K562 (cell line): ENCODE measurements at regions not wholly inside any gene's neighbourhood (a gene's known extent, or its start where the extent isn't known, plus 50 kb on each side); places are given as distances from the start of the nearest gene placed in this dataset.

Experiments
- ATAC-seq: fragments of 200-7000 bp; cut with Tn5 transposase; 3 replicates; pipeline ENCODE4 v1.9.1; 2020; ENCODE audit warnings: moderate library complexity
- BruUV-seq: library from RNA; stranded (reverse); fragments of 400-500 nt; replicated peaks from 2 replicates; lab custom pipeline; 2021; lab: Mats Ljungman, UMichigan
- CTCF ChIA-PET: fragments of 300-600 bp; formaldehyde crosslinking; extraction: SDS; loops from one replicate; lab custom pipeline; 2021; ENCODE audit warnings: low intra/inter-chr PET ratio; lab: Yijun Ruan, JAX
- POLR2A ChIA-PET: fragments of 300-600, 350-650 bp; sonication (Branson Sonifier 250); formaldehyde crosslinking; extraction: SDS; loops from one replicate; lab custom pipeline; 2021; ENCODE audit warnings: antibody characterized with exemption, inconsistent platforms; lab: Yijun Ruan, JAX
- DNase-seq, 4 experiments: peaks; one replicate each; pipeline versions ENCODE4 v3.0.0 to v3.0.0-alpha.2; 2011 to 2018; ENCODE audit warnings: low spot score in 3 of 4, mixed read lengths in 3 of 4; ENCODE audit errors: extremely low read depth in 1 of 4
- FAIRE-seq: peaks from 2 replicates; lab custom pipeline; 2011; peaks lifted over from hg19 to GRCh38; lab: Jason Lieb, UNC
- H2AFZ ChIP-seq: 2 replicates; pipeline ENCODE4 v1.6.0; 2011; ENCODE audit warnings: low read depth, low read length, control low read depth, inconsistent platforms
- H3K27ac ChIP-seq: fragments of 200-600 bp; 3 replicates; pipeline ENCODE4 v1.8.0; 2011; ENCODE audit warnings: low read depth, mild to moderate bottlenecking, control low read depth, inconsistent platforms, low read length, moderate library complexity, mixed read lengths; ENCODE audit errors: extremely low read depth
- H3K27me3 ChIP-seq, 2 experiments: fragments of 300-600 bp in 1 of 2; 2 replicates in 1 of 2; 3 replicates in 1 of 2; pipeline versions ENCODE4 v1.6.0 to v1.8.0; 2011; ENCODE audit warnings: inconsistent platforms in 2 of 2, low read length in 2 of 2, mild to moderate bottlenecking in 1 of 2, mixed read lengths in 1 of 2, moderate library complexity in 1 of 2; ENCODE audit not compliant: control insufficient read depth in 2 of 2, insufficient read depth in 2 of 2
- H3K36me3 ChIP-seq: fragments of 300-600 bp; 3 replicates; pipeline ENCODE4 v1.8.0; 2011; ENCODE audit warnings: mild to moderate bottlenecking, low read length, inconsistent platforms; ENCODE audit not compliant: control insufficient read depth, insufficient read depth
- H3K4me1 ChIP-seq, 2 experiments: fragments of 200-600 bp in 1 of 2; replicated peaks in 1 of 2; 2 replicates in 1 of 2; 3 replicates in 1 of 2; pipeline versions ENCODE4 v1.5.1 to v1.8.0; 2011; ENCODE audit warnings: inconsistent platforms in 2 of 2, low read length in 2 of 2, mild to moderate bottlenecking in 1 of 2, mixed read lengths in 1 of 2, moderate library complexity in 1 of 2; ENCODE audit not compliant: control insufficient read depth in 2 of 2, insufficient read depth in 2 of 2
- H3K4me2 ChIP-seq: 2 replicates; pipeline ENCODE4 v1.6.1; 2011; ENCODE audit warnings: low read length, control low read depth, inconsistent platforms, mixed read lengths; ENCODE audit not compliant: insufficient read depth
- H3K4me3 ChIP-seq: fragments of 200-600 bp; sonication (generic), shearing (Covaris generic); 2 replicates; pipeline ENCODE4 v1.5.1; 2016; ENCODE audit warnings: control low read depth, inconsistent platforms
- H3K79me2 ChIP-seq: fragments of 200-600 bp; 3 replicates; pipeline ENCODE4 v1.8.0; 2011; ENCODE audit warnings: low read length, inconsistent platforms; ENCODE audit not compliant: control insufficient read depth, insufficient read depth
- H3K9ac ChIP-seq, 2 experiments: 2 replicates each; pipeline versions ENCODE4 v1.6.0 to v1.6.1; 2011; ENCODE audit warnings: low read depth in 2 of 2, low read length in 2 of 2, control low read depth in 1 of 2, inconsistent platforms in 1 of 2, mild to moderate bottlenecking in 1 of 2, mixed read lengths in 1 of 2; ENCODE audit not compliant: insufficient read depth in 1 of 2
- H3K9me1 ChIP-seq: one replicate; pipeline ENCODE4 v1.6.0; 2011; ENCODE audit warnings: inconsistent platforms, mild to moderate bottlenecking, low read length, moderate library complexity; ENCODE audit not compliant: control insufficient read depth, insufficient read depth
- H3K9me3 ChIP-seq: replicated peaks from 2 replicates; pipeline ENCODE4 v1.5.1; 2011; ENCODE audit warnings: low read depth, low read length, inconsistent platforms; ENCODE audit not compliant: control insufficient read depth, insufficient read depth
- H4K20me1 ChIP-seq: replicated peaks from 2 replicates; pipeline ENCODE4 v1.6.1; 2011; ENCODE audit warnings: low read length, inconsistent platforms, mixed read lengths; ENCODE audit not compliant: control insufficient read depth, insufficient read depth
- ATF7 ChIP-seq: fragments of 450-650 bp; IDR thresholded peaks from 2 replicates; pipeline ENCODE4 v1.7.1; 2014; ENCODE audit warnings: mild to moderate bottlenecking, moderate library complexity
- E2F6 ChIP-seq, 2 experiments: IDR thresholded peaks; 2 replicates each; pipeline ENCODE4 v1.6.1; 2011; ENCODE audit warnings: borderline replicate concordance in 1 of 2, control low read depth in 1 of 2, low read depth in 1 of 2, low read length in 1 of 2, mild to moderate bottlenecking in 1 of 2, mixed read lengths in 1 of 2, moderate library complexity in 1 of 2; ENCODE audit not compliant: insufficient read depth in 1 of 2, insufficient read length in 1 of 2, poor library complexity in 1 of 2, severe bottlenecking in 1 of 2; ENCODE audit errors: extremely low read depth in 1 of 2
- MCM3 ChIP-seq: fragments of 450-650 bp; IDR thresholded peaks from 2 replicates; pipeline ENCODE4 v1.6.1; 2016
- REST ChIP-seq, 2 experiments: fragments of 450-650 bp; formaldehyde crosslinking in 1 of 2; IDR thresholded peaks; 2 replicates each; pipeline versions ENCODE4 v1.4.0 to v1.6.1; 2014 to 2020; ENCODE audit warnings: mild to moderate bottlenecking in 2 of 2, borderline replicate concordance in 1 of 2, low read depth in 1 of 2
- STAT5A ChIP-seq: IDR thresholded peaks from 2 replicates; pipeline ENCODE4 v1.6.1; 2012; ENCODE audit warnings: low read length, inconsistent platforms, borderline replicate concordance
- ZNF274 ChIP-seq: IDR thresholded peaks from 2 replicates; pipeline ENCODE4 v1.6.1; 2011; ENCODE audit warnings: low read depth, mild to moderate bottlenecking, low read length, moderate library complexity, borderline replicate concordance
- ZNF561 ChIP-seq: fragments of 450-650 bp; formaldehyde crosslinking; conservative IDR thresholded peaks from 2 replicates; pipeline ENCODE4 v1.4.0; 2020; ENCODE audit warnings: mild to moderate bottlenecking, moderate library complexity
- WGBS: fragments of 100-300 bp; shearing (Covaris generic); methylation state at CpG from one replicate; pipeline ENCODE4 v1.1.6; 2016; ENCODE audit warnings: low coverage, mixed read lengths; ENCODE audit not compliant: insufficient coverage; ENCODE audit errors: missing lambda C conversion rate; 5-methylcytosine and 5-hydroxymethylcytosine counted together
- in situ Hi-C: fragments of 300-500 bp; cut with MboI; formaldehyde crosslinking; loops from 4 replicates; pipeline ENCODE4 v1.15.0; 2018; ENCODE audit warnings: inconsistent platforms, mixed read lengths
- intact Hi-C: fragments of 100-400 bp; cut with micrococcal nuclease; formaldehyde crosslinking; loops from 2 replicates; pipeline ENCODE4 v1.14.2; 2022
- TF ChIP-seq, protein P1 (sequence below): fragments of 450-650 bp; IDR thresholded peaks from 2 replicates; pipeline ENCODE4 v1.6.1; 2016; ENCODE audit warnings: borderline replicate concordance

DNA sequence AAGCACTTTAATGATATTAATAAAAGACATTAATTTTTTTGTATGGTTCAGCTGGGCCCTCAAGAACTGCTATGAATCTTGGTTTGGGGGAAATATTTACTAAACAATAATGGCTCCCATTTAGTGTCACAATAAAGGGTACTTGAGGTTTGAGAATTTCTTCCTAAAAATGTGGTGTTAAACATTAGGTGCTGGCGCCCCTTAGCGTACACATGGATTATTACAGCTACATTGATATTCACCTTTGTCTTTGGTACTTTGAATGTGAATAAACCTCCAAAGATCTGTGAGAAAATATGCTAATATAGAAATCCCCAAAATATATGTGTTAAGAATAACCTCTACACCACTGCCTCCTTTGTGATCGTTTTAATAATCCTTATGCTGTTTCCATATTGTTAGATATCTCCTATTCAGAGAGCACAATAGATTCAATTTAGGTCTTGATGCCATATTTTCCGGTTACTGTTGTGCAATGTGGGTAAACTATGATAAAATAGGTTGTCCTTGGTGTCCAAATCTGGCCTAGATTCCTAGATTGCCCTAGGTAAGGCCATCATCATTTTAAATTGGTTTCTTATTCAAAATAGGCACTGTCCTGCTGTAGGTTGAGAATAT lies 161.8 kb upstream of the CACNA2D1 start (continued):
- TF ChIP-seq REST (IDR thresholded peaks at IDR 0.05; ENCODE audit: borderline replicate concordance), result peak; percentile 34; the same call in 1 of the 2 replicates
- TF ChIP-seq REST (CRISPR knock-in tag; IDR thresholded peaks at IDR 0.05; ENCODE audit: low read depth), result no peak

DNA sequence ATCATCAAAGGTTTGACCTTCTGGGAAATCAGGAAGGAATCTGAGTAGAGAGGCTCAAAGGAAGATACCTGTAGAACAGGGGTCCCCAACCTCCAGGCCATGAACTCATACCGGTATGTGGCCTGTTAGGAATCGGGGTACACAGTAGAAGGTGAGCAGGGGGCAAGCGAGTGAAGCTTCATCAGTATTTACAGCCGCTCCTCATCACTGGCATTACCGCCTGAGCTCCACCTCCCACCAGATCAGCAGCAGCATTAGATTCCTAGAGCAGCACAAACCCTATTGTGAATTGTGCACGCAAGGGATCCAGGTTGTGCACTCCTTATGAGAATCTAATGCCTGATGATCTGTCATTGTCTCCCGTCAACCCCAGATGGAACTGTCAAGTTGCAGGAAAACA lies 158.5 kb upstream of the CACNA2D1 start:
- no peaks in the 10 kb centered on the region for H3K9me1 ChIP-seq
- DNase-seq (no peak), ATAC-seq (no peak), FAIRE-seq (no peak)
- WGBS, result 1% methylated on average over 7 of the region's 7 CpGs
- no peak overlapping the region for H3K4me2 ChIP-seq
- ChIA-PET CTCF (no interaction called here), POLR2A (no interaction called here)
- H3K9ac ChIP-seq, result no peak overlapping the region
- no peak overlapping the region for H2AFZ ChIP-seq
- intact Hi-C loops (no loop called here), in situ Hi-C loops (loop anchor here (10.0 kb wide), 1 partner anchor 1117 kb away; no protein-coding TSS in a partner anchor)
- no peaks in the 10 kb centered on the region for H3K4me1 ChIP-seq
- H3K27ac ChIP-seq, result no peak overlapping the region
- no TSS peak for BruUV-seq
- H3K27me3 ChIP-seq, result no peaks in the 10 kb centered on the region
- no peaks in the 10 kb centered on the region for H3K36me3 ChIP-seq
- H3K4me3 ChIP-seq, result no peak overlapping the region
- H4K20me1 ChIP-seq, result no peaks in the 10 kb centered on the region
- H3K9me3 ChIP-seq, result no peaks in the 10 kb centered on the region; the same call in 1 of the 2 replicates
- H3K79me2 ChIP-seq, result no peaks in the 10 kb centered on the region
- TF ChIP-seq, protein P1, sequence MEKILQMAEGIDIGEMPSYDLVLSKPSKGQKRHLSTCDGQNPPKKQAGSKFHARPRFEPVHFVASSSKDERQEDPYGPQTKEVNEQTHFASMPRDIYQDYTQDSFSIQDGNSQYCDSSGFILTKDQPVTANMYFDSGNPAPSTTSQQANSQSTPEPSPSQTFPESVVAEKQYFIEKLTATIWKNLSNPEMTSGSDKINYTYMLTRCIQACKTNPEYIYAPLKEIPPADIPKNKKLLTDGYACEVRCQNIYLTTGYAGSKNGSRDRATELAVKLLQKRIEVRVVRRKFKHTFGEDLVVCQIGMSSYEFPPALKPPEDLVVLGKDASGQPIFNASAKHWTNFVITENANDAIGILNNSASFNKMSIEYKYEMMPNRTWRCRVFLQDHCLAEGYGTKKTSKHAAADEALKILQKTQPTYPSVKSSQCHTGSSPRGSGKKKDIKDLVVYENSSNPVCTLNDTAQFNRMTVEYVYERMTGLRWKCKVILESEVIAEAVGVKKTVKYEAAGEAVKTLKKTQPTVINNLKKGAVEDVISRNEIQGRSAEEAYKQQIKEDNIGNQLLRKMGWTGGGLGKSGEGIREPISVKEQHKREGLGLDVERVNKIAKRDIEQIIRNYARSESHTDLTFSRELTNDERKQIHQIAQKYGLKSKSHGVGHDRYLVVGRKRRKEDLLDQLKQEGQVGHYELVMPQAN, result no peak
- TF ChIP-seq ATF7 (no peak), MCM3 (no peak), ZNF274 (no peak), STAT5A (no peak), ZNF561 (CRISPR knock-in tag) (no peak), E2F6 (IDR thresholded peaks at IDR 0.05; ENCODE audit: borderline replicate concordance in 1 of 2, extremely low read depth in 1 of 2, insufficient read depth in 1 of 2, insufficient read length in 1 of 2, low read depth in 1 of 2, low read length in 1 of 2, poor library complexity in 1 of 2, severe bottlenecking in 1 of 2) (no peak)
